Activated CD8-positive, alpha-beta memory T cell treated with anti-CD3 and anti-CD28 coated beads, Interleukin-2, amount 10 ng/mL, durations not matched to agents 7 days and 5 days (primary cell): ENCODE measurements at regions not wholly inside any gene's neighbourhood (a gene's known extent, or its start where the extent isn't known, plus 50 kb on each side); places are given as distances from the start of the nearest gene placed in this dataset.
"Not testable (repeated sequence)": the region's sequence is repeated elsewhere in the genome, so short reads cannot be mapped to it uniquely, and the experiment has no call there.

ENCODE experiments used
- ATAC-seq: fragments of 150-1000 bp; cut with Tn5 transposase; one replicate; pipeline ENCODE4 v1.10.0; 2021; ENCODE audit warnings: moderate library complexity
- CTCF ChIA-PET: fragments of 350-600 bp; sonication (Branson Sonifier 250); formaldehyde crosslinking; loops from one replicate; lab custom pipeline; 2021; ENCODE audit warnings: antibody characterized with exemption; lab: Charles Lee
- DNase-seq: peaks from one replicate; pipeline ENCODE4 v3.0.0-alpha.2; 2020
- H3K27ac Mint-ChIP-seq: one replicate; pipeline ENCODE4 v1.8.0; 2021; ENCODE audit warnings: mild to moderate bottlenecking, mixed read lengths
- H3K27me3 Mint-ChIP-seq: one replicate; pipeline ENCODE4 v1.8.0; 2021; ENCODE audit warnings: mixed read lengths
- H3K36me3 Mint-ChIP-seq: one replicate; pipeline ENCODE4 v1.8.0; 2021; ENCODE audit warnings: mild to moderate bottlenecking, mixed read lengths
- H3K4me1 Mint-ChIP-seq: one replicate; pipeline ENCODE4 v1.8.0; 2021; ENCODE audit warnings: mixed read lengths
- H3K4me3 Mint-ChIP-seq: one replicate; pipeline ENCODE4 v1.8.0; 2021; ENCODE audit warnings: mild to moderate bottlenecking, moderate library complexity, mixed read lengths
- H3K9me3 Mint-ChIP-seq: one replicate; pipeline ENCODE4 v1.8.0; 2022; ENCODE audit warnings: low read depth, mixed read lengths

DNA sequence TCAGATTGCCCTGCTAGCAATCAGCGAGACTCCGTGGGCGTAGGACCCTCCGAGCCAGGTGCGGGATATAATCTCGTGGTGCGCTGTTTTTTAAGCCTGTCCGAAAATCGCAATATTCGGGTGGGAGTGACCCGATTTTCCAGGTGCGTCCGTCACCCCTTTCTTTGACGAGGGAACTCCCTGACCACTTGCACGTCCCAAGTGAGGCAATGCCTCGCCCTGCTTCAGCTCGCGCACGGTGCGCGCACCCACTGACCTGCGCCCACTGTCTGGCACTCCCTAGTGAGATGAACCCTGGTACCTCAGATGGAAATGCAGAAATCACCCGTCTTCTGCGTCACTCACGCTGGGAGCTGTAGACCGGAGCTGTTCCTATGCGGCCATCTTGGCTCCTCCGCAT, 971.0 kb downstream of the NXPH1 start:
- DNase-seq, H3K4me3 Mint-ChIP-seq, H3K9me3 Mint-ChIP-seq, CTCF ChIA-PET, H3K27ac Mint-ChIP-seq, H3K4me1 Mint-ChIP-seq, ATAC-seq, H3K36me3 Mint-ChIP-seq, H3K27me3 Mint-ChIP-seq: not testable (repeated sequence)

DNA sequence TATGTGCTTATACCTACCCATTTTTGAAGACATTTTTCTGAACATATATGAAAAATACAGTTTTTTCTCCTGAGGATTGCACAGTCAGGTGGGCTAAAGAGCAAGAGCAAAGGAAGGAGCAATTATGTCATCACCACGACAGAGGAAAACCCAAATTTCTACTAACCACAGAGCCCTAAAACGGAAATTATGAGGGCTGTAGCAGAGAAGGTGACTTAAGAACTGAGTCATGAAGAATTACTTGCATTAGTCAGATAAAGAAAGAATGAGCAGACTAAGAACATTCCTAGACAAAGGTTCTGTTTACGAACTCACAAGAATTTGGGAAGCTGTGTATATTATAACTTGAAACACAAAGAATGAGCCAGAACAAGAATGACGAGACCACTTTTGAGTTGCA, 974.4 kb downstream of the NXPH1 start:
- Mint-ChIP-seq H3K36me3 (no peaks in the 10 kb centered on the region), H3K4me3 (no peak overlapping the region), H3K4me1 (peaks cover 4% of the 10 kb centered on the region), H3K27ac (no peak overlapping the region), H3K27me3 (no peaks in the 10 kb centered on the region), H3K9me3 (peaks cover 3% of the 10 kb centered on the region)
- CTCF ChIA-PET, result no interaction called here
- DNase-seq (no peak), ATAC-seq (no peak)

DNA sequence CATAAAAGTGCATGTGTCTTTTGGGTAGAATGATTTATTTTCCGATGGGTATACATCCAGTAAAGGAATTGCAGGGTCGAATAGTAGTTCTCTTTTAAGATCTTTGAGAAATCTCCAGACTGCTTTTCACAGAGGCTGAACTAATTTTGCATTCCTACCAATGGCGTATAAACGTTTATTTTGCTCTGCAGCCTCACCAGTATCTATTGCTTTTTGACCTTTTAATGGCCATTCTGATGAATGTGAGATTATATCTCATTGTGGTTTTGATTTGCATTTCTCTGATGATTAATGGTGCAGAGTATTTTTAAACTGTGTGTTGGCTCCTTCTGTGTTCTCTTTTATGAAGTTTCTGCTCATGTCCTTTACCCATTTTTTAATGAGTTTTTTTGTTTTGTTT, 1020.1 kb downstream of the NXPH1 start:
- no peak overlapping the region for H3K27ac Mint-ChIP-seq
- H3K9me3 Mint-ChIP-seq, result peaks cover 3% of the 10 kb centered on the region
- H3K27me3 Mint-ChIP-seq, result no peaks in the 10 kb centered on the region
- H3K4me1 Mint-ChIP-seq, result no peaks in the 10 kb centered on the region
- H3K36me3 Mint-ChIP-seq, result no peaks in the 10 kb centered on the region
- no peak for ATAC-seq
- no peak for DNase-seq
- H3K4me3 Mint-ChIP-seq, result no peak overlapping the region
- CTCF ChIA-PET, result no interaction called here

DNA sequence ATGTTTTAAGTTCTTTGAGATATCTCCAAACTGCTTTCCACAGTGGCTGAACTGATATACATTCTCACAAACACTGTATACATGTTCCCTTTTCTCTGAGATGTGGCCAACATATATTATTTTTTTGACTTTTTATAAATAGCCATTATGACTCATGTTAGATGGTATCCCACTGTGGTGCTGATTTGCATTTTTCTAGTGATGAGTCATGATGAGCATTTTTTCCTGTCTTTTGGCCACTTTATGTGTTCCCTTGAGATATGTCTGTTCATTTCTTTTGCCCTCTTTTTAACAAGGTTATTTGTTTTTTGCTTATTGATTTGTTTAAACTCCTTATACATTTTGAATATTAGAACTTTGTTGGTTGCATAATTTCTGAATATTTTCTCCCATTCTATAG, 1055.1 kb downstream of the NXPH1 start:
- Mint-ChIP-seq H3K4me1 (no peaks in the 10 kb centered on the region), H3K27ac (no peak overlapping the region), H3K27me3 (no peaks in the 10 kb centered on the region), H3K36me3 (no peaks in the 10 kb centered on the region), H3K9me3 (peaks cover 23% of the 10 kb centered on the region), H3K4me3 (no peak overlapping the region)
- DNase-seq, result no peak
- no peak for ATAC-seq
- CTCF ChIA-PET, result no interaction called here

DNA sequence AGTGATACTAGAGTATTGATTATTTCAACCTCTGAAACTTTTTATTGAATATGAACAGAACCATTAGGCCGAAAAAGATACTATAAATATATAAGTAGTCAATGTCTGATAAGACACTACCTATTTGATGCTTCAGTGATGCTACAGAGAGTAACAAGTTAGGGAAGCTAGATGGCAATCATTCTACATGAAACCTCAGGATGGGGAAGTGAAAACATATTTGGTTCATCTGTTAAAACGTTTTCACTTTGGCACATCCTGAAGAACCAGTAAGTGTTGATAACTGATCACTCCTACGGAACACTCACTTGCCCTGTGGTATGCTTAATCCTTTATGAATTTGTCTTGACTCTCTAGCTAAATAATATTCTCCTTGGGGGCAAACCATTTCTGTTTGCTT, 1064.9 kb downstream of the NXPH1 start:
- no peaks in the 10 kb centered on the region for H3K27me3 Mint-ChIP-seq
- no peak overlapping the region for H3K27ac Mint-ChIP-seq
- no peaks in the 10 kb centered on the region for H3K36me3 Mint-ChIP-seq
- CTCF ChIA-PET, result no interaction called here
- H3K4me3 Mint-ChIP-seq, result no peak overlapping the region
- no peak for DNase-seq
- H3K9me3 Mint-ChIP-seq, result peaks cover 6% of the 10 kb centered on the region
- H3K4me1 Mint-ChIP-seq, result no peaks in the 10 kb centered on the region
- ATAC-seq, result no peak

DNA sequence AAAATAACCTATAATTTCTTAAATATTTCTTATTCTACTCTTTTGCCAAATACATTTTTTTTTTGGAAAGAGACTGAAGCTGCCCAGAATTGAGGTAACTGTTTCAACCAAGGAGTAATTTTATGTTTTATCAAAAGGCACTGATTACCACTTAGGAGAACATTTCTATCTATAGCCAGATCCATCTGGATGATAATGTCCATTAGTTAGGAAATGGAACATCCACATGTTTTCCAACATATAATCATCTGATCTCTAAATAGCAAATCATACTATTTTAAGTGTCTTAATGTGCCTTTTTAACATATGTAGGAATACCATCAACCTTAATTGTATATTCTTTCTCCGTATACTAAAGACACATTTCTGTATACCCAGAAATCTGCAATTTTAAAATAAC, 1068.9 kb downstream of the NXPH1 start:
- DNase-seq (no peak), ATAC-seq (no peak)
- Mint-ChIP-seq H3K36me3 (no peaks in the 10 kb centered on the region), H3K9me3 (peaks cover 6% of the 10 kb centered on the region), H3K27ac (no peak overlapping the region), H3K27me3 (no peaks in the 10 kb centered on the region), H3K4me3 (no peak overlapping the region), H3K4me1 (no peaks in the 10 kb centered on the region)
- CTCF ChIA-PET, result no interaction called here

DNA sequence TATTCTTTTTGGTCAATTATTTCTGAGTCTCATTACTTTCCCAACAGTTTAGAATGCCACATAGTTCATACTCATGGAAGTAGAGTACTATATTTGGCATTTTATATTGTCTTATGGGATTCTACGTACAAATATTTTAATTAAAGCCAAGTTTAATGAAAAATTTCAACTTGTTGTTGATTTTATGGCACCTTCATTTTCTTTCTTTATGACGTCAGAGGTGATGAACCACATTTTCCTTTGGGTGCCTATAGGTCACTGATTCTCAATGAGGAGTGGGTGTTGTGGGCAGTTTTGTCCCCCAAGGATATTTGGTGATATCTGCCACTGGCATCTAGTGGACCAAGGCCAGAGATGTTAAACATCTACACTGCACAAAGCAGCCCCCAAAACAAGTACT, 1071.3 kb downstream of the NXPH1 start:
- Mint-ChIP-seq H3K9me3 (peaks cover 5% of the 10 kb centered on the region), H3K36me3 (no peaks in the 10 kb centered on the region), H3K27me3 (no peaks in the 10 kb centered on the region), H3K4me1 (no peaks in the 10 kb centered on the region), H3K27ac (no peak overlapping the region), H3K4me3 (no peak overlapping the region)
- CTCF ChIA-PET, result no interaction called here
- no peak for DNase-seq
- ATAC-seq, result no peak

DNA sequence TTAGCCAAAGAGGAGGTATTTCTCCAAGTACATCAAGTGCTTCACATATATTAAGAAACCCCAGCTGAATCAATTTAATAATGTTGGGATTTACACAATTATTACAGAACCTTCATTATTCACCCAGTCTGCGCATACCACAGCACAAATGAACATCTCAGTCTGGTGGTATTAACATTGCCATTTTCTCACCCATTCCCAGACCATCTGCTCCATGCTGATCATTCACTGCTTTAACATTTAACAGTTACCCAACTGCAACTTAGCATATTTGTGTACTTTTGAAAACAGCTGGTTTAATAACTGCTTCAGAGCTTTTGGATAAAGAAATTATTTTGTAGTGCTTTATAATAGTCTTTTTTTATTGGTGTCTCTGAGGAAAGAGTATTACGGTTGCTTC, 1072.1 kb downstream of the NXPH1 start:
- DNase-seq (no peak), ATAC-seq (no peak)
- Mint-ChIP-seq H3K27me3 (no peaks in the 10 kb centered on the region), H3K36me3 (no peaks in the 10 kb centered on the region), H3K4me3 (no peak overlapping the region), H3K27ac (no peak overlapping the region), H3K9me3 (peaks cover 3% of the 10 kb centered on the region), H3K4me1 (no peaks in the 10 kb centered on the region)
- CTCF ChIA-PET, result no interaction called here

DNA sequence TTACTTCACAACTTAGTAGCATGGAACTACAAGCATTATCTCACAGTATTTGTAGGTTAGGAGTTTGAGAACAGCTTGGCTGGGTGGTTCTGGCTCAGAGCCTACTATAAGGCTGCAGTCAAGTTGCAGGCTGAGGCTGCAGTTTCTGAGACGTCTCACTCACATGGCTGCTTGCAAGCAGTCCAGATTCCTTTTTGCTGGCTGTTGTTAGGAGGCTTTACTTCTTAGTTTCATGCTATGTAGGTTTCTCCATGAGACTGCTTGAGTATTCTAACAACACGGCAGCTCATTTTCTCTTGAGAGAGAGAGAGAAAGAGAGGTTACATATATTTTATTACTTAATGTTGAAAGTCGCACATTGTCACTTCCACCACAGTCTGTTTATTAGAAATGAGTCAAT, 1073.9 kb downstream of the NXPH1 start:
- Mint-ChIP-seq H3K4me3 (no peak overlapping the region), H3K36me3 (no peaks in the 10 kb centered on the region), H3K27me3 (no peaks in the 10 kb centered on the region), H3K9me3 (peaks cover 3% of the 10 kb centered on the region), H3K27ac (no peak overlapping the region), H3K4me1 (no peaks in the 10 kb centered on the region)
- ATAC-seq (no peak), DNase-seq (no peak)
- CTCF ChIA-PET, result no interaction called here

DNA sequence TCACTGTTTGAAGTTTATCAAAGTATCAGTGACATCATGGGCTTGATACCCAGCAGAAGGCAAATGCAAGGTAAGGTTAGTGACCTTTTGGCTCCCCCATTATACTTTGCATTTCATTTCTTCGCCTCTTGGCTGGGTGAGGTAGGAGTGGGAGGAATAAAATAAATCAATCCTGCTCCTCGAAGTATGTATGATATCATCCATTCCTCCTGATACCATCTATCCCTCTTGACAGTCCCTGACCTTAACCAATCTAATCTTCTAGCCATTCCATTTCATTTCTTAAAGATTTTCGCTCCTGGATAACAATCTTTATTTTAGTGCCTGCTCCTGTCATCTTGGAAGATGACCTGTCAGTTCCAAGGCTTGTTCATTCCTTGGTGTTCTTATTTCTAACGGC, 1083.3 kb downstream of the NXPH1 start:
- no peaks in the 10 kb centered on the region for H3K27me3 Mint-ChIP-seq
- H3K36me3 Mint-ChIP-seq, result no peaks in the 10 kb centered on the region
- CTCF ChIA-PET, result no interaction called here
- no peak overlapping the region for H3K4me3 Mint-ChIP-seq
- no peaks in the 10 kb centered on the region for H3K4me1 Mint-ChIP-seq
- no peak overlapping the region for H3K27ac Mint-ChIP-seq
- ATAC-seq, result no peak
- H3K9me3 Mint-ChIP-seq, result peaks cover 3% of the 10 kb centered on the region
- DNase-seq, result no peak

DNA sequence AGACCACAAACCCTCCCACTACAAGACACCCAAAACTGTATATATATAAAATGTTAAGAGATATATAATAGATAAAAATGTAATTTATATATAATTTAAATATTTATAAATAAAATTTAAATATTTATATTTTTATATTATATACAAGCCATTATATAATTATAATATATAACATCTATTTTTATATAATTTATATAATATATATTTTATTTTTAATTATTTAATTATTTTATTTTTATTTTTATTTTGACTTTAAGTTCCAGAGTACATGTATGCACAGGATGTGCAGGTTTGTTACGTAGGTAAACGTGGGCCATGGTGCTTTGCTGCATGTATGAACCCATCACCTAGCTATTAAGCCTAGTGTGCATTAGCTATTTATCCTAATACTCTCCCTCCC, 1090.2 kb downstream of the NXPH1 start:
- Mint-ChIP-seq H3K4me3 (no peak overlapping the region), H3K36me3 (no peaks in the 10 kb centered on the region), H3K27ac (no peak overlapping the region), H3K27me3 (no peaks in the 10 kb centered on the region), H3K4me1 (no peaks in the 10 kb centered on the region), H3K9me3 (no peaks in the 10 kb centered on the region)
- CTCF ChIA-PET, result no interaction called here
- ATAC-seq, result no peak
- DNase-seq, result no peak

DNA sequence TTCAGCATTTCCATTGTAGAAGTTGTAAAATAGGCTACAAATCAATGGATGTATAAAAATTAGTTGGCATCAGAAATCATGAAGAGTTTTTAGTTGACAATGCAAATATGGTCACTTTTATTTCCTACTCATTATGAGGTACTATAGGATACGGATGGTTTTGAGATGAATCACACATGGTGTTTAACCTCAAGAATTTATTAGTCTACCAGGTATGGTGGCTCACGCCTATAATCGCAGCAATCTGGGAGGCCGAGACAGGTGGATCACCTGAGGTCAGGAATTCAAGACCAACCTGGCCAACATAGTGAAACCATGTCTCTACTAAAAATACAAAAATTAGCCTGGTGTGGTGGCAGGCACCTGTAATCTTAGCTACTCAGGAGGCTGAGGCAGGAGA, 1119.0 kb downstream of the NXPH1 start:
- not testable (repeated sequence) for H3K9me3 Mint-ChIP-seq, H3K4me1 Mint-ChIP-seq

DNA sequence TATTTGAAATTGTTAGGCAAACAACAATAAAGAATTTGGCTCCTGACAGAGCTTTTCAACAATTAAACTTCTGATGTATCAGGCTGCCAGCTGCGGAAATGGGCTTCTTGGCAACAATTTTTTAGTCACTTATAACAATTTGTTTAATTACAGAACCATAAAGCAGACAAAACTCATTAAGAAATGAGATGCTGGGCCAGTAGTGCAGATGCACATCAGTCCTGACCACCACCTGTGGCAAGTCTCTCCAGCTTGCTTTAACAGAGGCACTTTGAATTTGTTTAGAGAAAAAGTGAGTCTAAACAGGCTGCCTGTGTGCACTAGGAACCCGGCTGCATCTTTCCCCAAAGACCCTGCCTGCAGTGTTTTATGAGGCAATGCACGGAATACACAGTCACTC, 1124.4 kb downstream of the NXPH1 start:
- CTCF ChIA-PET, result no interaction called here
- Mint-ChIP-seq H3K9me3 (no peaks in the 10 kb centered on the region), H3K27ac (no peak overlapping the region), H3K4me1 (no peaks in the 10 kb centered on the region), H3K36me3 (no peaks in the 10 kb centered on the region), H3K27me3 (no peaks in the 10 kb centered on the region), H3K4me3 (no peak overlapping the region)
- DNase-seq, result no peak
- no peak for ATAC-seq

More for the DNA sequence above, 1119.0 kb downstream of the NXPH1 start:
- CTCF ChIA-PET, H3K27ac Mint-ChIP-seq, ATAC-seq, H3K4me3 Mint-ChIP-seq, DNase-seq, H3K36me3 Mint-ChIP-seq, H3K27me3 Mint-ChIP-seq: not testable (repeated sequence)

DNA sequence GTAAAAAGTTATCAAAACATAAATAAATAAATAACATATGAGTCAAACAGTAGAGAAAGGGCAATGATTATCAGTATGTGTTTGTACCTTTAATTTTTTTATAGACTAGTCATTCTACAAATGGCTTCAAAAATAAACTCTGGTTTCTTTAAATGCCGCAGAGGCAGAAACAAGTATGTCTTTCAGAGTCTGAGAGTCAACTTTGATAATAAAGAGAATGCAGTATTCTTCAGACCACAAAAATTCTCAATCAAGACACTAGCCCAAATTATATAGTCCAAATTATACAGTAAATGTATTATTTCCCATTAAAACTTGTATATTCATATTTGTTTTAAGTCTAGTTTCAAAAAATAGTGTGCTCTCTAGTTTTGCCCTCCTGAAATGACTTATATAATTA, 1142.3 kb downstream of the NXPH1 start:
- Mint-ChIP-seq H3K4me1 (no peaks in the 10 kb centered on the region), H3K36me3 (no peaks in the 10 kb centered on the region), H3K9me3 (peaks cover 11% of the 10 kb centered on the region), H3K27ac (no peak overlapping the region), H3K27me3 (no peaks in the 10 kb centered on the region), H3K4me3 (no peak overlapping the region)
- no peak for DNase-seq
- CTCF ChIA-PET, result no interaction called here
- ATAC-seq, result no peak

DNA sequence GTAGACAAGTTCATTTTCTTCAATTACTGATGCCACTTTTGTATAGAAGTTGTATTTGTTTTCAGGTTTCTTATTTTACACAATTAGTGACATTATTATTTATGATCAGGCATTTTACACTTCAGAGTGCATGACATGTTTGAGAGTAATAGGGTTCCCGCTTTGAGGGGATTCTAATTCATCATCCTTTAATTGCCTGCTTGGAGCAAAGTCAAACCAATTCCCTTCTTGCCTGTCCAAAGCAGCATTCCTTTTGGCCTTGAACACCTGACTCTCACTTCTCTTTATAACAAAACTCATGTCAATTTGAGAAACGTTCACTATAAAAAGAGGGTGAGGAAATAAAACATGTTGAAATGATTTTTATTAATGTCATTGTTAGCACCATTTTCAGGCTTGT, 1149.4 kb downstream of the NXPH1 start:
- CTCF ChIA-PET, result no interaction called here
- no peaks in the 10 kb centered on the region for H3K36me3 Mint-ChIP-seq
- no peak for DNase-seq
- no peak overlapping the region for H3K4me3 Mint-ChIP-seq
- H3K27ac Mint-ChIP-seq, result no peak overlapping the region
- peaks cover 5% of the 10 kb centered on the region for H3K9me3 Mint-ChIP-seq
- no peaks in the 10 kb centered on the region for H3K4me1 Mint-ChIP-seq
- ATAC-seq, result no peak
- H3K27me3 Mint-ChIP-seq, result no peaks in the 10 kb centered on the region
